ENCODE measurements at regions not wholly inside any gene's neighbourhood (a gene's known extent, or its start where the extent isn't known, plus 50 kb on each side); places are given as distances from the start of the nearest gene placed in this dataset.
"Not testable (repeated sequence)": the region's sequence is repeated elsewhere in the genome, so short reads cannot be mapped to it uniquely, and the experiment has no call there.

- DNase-seq = peak; percentile 42
Observed at GRCh38 chr14:105927096-105928060, 401.0 kb downstream of the TMEM121 start.

GRCh38 chr14:105928171-105929111, 402.1 kb downstream of the TMEM121 start:
- DNase-seq = peak; percentile 55

GRCh38 chr14:105929327-105930081, 403.1 kb downstream of the TMEM121 start:
- DNase-seq = peak; percentile 55

GRCh38 chr14:105930572-105930971, 404.2 kb downstream of the TMEM121 start:
- peak; percentile 19 for DNase-seq

- peak; percentile 41 for DNase-seq
Observed at GRCh38 chr14:105931808-105932483, 405.6 kb downstream of the TMEM121 start.

- DNase-seq = no peak
Observed at GRCh38 chr14:105933238-105933637, 406.9 kb downstream of the TMEM121 start.

GRCh38 chr14:105935384-105935783, 409.0 kb downstream of the TMEM121 start:
- DNase-seq = no peak

GRCh38 chr14:105937253-105938054, 411.1 kb downstream of the TMEM121 start:
- no peak for DNase-seq

GRCh38 chr14:105938055-105938863, 411.9 kb downstream of the TMEM121 start:
- DNase-seq = no peak

GRCh38 chr14:105938959-105939358, 412.6 kb downstream of the TMEM121 start:
- no peak for DNase-seq

- DNase-seq = no peak
Observed at GRCh38 chr14:105939810-105940508, 413.6 kb downstream of the TMEM121 start.

GRCh38 chr14:105940534-105941225, 414.3 kb downstream of the TMEM121 start:
- no peak for DNase-seq

- DNase-seq = no peak
Observed at GRCh38 chr14:105941226-105942166, 415.1 kb downstream of the TMEM121 start.

- not testable (repeated sequence) for DNase-seq
Observed at GRCh38 chr14:105942725-105943124, 416.3 kb downstream of the TMEM121 start.

- no peak for DNase-seq
Observed at GRCh38 chr14:105943973-105944602, 417.7 kb downstream of the TMEM121 start.

- peak; percentile 92 for DNase-seq
Observed at GRCh38 chr14:105944632-105945610, 418.5 kb downstream of the TMEM121 start.

All from activated effector memory CD4-positive, alpha-beta T cell treated with anti-CD3 and anti-CD28 coated beads, Interleukin-2, amount 50 U/mL, for 16 hours (primary cell).